ENCODE measurements at regions not wholly inside any gene's neighbourhood (a gene's known extent, or its start where the extent isn't known, plus 50 kb on each side); places are given as distances from the start of the nearest gene placed in this dataset.

DNA sequence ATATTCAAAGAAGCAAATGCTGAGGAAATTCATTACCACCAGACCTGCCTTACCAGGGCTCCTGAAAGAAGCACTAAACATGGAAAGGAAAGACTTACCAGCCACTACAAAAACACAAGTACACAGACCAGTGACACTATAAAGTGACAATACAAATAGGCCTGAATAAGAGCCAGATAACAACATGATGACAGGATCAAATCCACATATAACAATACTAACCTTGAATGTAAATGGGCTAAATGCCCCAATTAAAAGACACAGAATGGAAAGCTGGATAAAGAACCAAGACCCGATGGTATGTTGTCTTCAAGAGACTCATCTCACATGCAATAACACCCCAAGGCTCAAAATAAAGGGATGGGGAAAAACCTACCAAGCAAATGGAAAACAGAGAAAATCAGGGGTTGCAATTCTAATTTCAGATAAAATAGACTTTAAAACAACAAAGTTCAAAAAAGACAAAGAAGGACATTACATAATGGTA lies 353.4 kb downstream of the LNPK start:
- H3K9me3 Mint-ChIP-seq (ENCODE audit: unreplicated experiment) = peaks cover 1% of the 10 kb centered on the region

GRCh38 chr2:175647058-175647457 lies 355.0 kb downstream of the LNPK start:
- no peaks in the 10 kb centered on the region for H3K27me3 Mint-ChIP-seq (ENCODE audit: unreplicated experiment)
- DNase-seq = no peak
- no peak for TF ChIP-seq CTCF (IDR thresholded peaks at IDR 0.05; ENCODE audit: partially characterized antibody, unreplicated experiment)
- H3K9me3 Mint-ChIP-seq (ENCODE audit: unreplicated experiment) = peaks cover 1% of the 10 kb centered on the region
- no peak overlapping the region for H3K4me3 Mint-ChIP-seq (ENCODE audit: unreplicated experiment)
- H3K36me3 Mint-ChIP-seq (ENCODE audit: unreplicated experiment) = no peaks in the 10 kb centered on the region
- H3K27ac Mint-ChIP-seq (ENCODE audit: unreplicated experiment) = no peak overlapping the region
- no peaks in the 10 kb centered on the region for H3K4me1 Mint-ChIP-seq (ENCODE audit: low read depth, unreplicated experiment)

More for the DNA sequence above, 353.4 kb downstream of the LNPK start:
- Mint-ChIP-seq H3K27ac (ENCODE audit: unreplicated experiment) (no peak overlapping the region), H3K27me3 (ENCODE audit: unreplicated experiment) (peaks cover 2% of the 10 kb centered on the region), H3K4me1 (ENCODE audit: low read depth, unreplicated experiment) (no peaks in the 10 kb centered on the region), H3K4me3 (ENCODE audit: unreplicated experiment) (no peak overlapping the region), H3K36me3 (ENCODE audit: unreplicated experiment) (peaks cover 4% of the 10 kb centered on the region)
- DNase-seq = no peak
- TF ChIP-seq CTCF (IDR thresholded peaks at IDR 0.05; ENCODE audit: partially characterized antibody, unreplicated experiment) = no peak

GRCh38 chr2:175640655-175641054 lies 361.4 kb downstream of the LNPK start:
- Mint-ChIP-seq H3K27ac (ENCODE audit: unreplicated experiment) (no peak overlapping the region), H3K9me3 (ENCODE audit: unreplicated experiment) (no peaks in the 10 kb centered on the region), H3K4me3 (ENCODE audit: unreplicated experiment) (no peak overlapping the region), H3K27me3 (ENCODE audit: unreplicated experiment) (no peaks in the 10 kb centered on the region), H3K36me3 (ENCODE audit: unreplicated experiment) (no peaks in the 10 kb centered on the region), H3K4me1 (ENCODE audit: low read depth, unreplicated experiment) (no peaks in the 10 kb centered on the region)
- no peak for DNase-seq
- no peak for TF ChIP-seq CTCF (IDR thresholded peaks at IDR 0.05; ENCODE audit: partially characterized antibody, unreplicated experiment)

DNA sequence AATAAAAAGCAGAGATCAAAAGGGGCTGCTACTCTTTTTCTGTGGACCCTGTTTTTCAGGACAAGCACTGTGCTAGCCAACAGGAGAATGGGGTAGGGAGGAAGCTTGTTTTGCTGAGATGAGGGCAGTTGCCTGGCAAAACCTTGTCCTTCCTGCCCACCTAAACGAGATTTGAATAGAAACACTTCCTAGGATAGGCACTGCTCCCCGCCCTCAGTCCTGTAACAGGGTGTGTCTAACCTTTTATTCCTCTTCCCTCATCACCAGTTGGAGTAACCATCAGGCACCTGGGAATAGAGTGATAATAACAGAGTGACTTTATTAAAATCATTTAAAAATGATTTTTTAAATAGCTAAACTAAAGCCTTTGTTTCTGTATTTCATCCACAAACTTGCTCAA lies 368.8 kb downstream of the LNPK start:
- no peak overlapping the region for H3K27ac Mint-ChIP-seq (ENCODE audit: unreplicated experiment)
- no peaks in the 10 kb centered on the region for H3K36me3 Mint-ChIP-seq (ENCODE audit: unreplicated experiment)
- no peaks in the 10 kb centered on the region for H3K4me1 Mint-ChIP-seq (ENCODE audit: low read depth, unreplicated experiment)
- TF ChIP-seq CTCF (IDR thresholded peaks at IDR 0.05; ENCODE audit: partially characterized antibody, unreplicated experiment) = no peak
- H3K9me3 Mint-ChIP-seq (ENCODE audit: unreplicated experiment) = no peaks in the 10 kb centered on the region
- H3K27me3 Mint-ChIP-seq (ENCODE audit: unreplicated experiment) = no peaks in the 10 kb centered on the region
- DNase-seq = no peak
- H3K4me3 Mint-ChIP-seq (ENCODE audit: unreplicated experiment) = no peak overlapping the region

- no peak overlapping the region for H3K27ac Mint-ChIP-seq (ENCODE audit: unreplicated experiment)
- H3K9me3 Mint-ChIP-seq (ENCODE audit: unreplicated experiment) = no peaks in the 10 kb centered on the region
- H3K27me3 Mint-ChIP-seq (ENCODE audit: unreplicated experiment) = no peaks in the 10 kb centered on the region
- no peak for DNase-seq
- H3K4me3 Mint-ChIP-seq (ENCODE audit: unreplicated experiment) = no peak overlapping the region
- no peak for TF ChIP-seq CTCF (IDR thresholded peaks at IDR 0.05; ENCODE audit: partially characterized antibody, unreplicated experiment)
- H3K4me1 Mint-ChIP-seq (ENCODE audit: low read depth, unreplicated experiment) = no peaks in the 10 kb centered on the region
- H3K36me3 Mint-ChIP-seq (ENCODE audit: unreplicated experiment) = no peaks in the 10 kb centered on the region
Measured at GRCh38 chr2:175631245-175631623, 370.8 kb downstream of the LNPK start.
